ENCODE measurements at regions not wholly inside any gene's neighbourhood (a gene's known extent, or its start where the extent isn't known, plus 50 kb on each side); places are given as distances from the start of the nearest gene placed in this dataset.

- H3K4me1 ChIP-seq (ENCODE audit: control insufficient read depth, insufficient read depth, low read length): no peaks in the 10 kb centered on the region
- POLR2A ChIA-PET: no interaction called here
- TF ChIP-seq ZNF133 (tag by site-specific recombination; IDR thresholded peaks at IDR 0.05): no peak
- no peak for TF ChIP-seq ELK4 (IDR thresholded peaks at IDR 0.05; ENCODE audit: borderline replicate concordance, low read depth, low read length)
- no peak for TF ChIP-seq ZNF623 (tag by site-specific recombination; IDR thresholded peaks at IDR 0.05)
- no peak for TF ChIP-seq KLF8 (tag by site-specific recombination; IDR thresholded peaks at IDR 0.05)
- TF ChIP-seq ZNF169 (tag by site-specific recombination; IDR thresholded peaks at IDR 0.05): no peak
- TF ChIP-seq, protein P1, sequence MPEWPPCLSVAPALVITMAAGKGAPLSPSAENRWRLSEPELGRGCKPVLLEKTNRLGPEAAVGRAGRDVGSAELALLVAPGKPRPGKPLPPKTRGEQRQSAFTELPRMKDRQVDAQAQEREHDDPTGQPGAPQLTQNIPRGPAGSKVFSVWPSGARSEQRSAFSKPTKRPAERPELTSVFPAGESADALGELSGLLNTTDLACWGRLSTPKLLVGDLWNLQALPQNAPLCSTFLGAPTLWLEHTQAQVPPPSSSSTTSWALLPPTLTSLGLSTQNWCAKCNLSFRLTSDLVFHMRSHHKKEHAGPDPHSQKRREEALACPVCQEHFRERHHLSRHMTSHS (tag by site-specific recombination; IDR thresholded peaks at IDR 0.05): no peak
- no peak for TF ChIP-seq HOXD13 (CRISPR knock-in tag; IDR thresholded peaks at IDR 0.05; ENCODE audit: borderline replicate concordance)
- TF ChIP-seq ZNF426 (tag by site-specific recombination; IDR thresholded peaks at IDR 0.05): no peak
- TF ChIP-seq ZNF341 (tag by site-specific recombination; IDR thresholded peaks at IDR 0.05; ENCODE audit: low read depth): no peak
- no peak for TF ChIP-seq ZNF600 (tag by site-specific recombination; IDR thresholded peaks at IDR 0.05)
- no peak for TF ChIP-seq KLF7 (tag by site-specific recombination; IDR thresholded peaks at IDR 0.05; ENCODE audit: borderline replicate concordance)
- TF ChIP-seq ZNF529 (tag by site-specific recombination; IDR thresholded peaks at IDR 0.05; ENCODE audit: insufficient replicate concordance): no peak
- TF ChIP-seq ZIC2 (tag by site-specific recombination; IDR thresholded peaks at IDR 0.05): no peak
- TF ChIP-seq ZNF184 (tag by site-specific recombination; IDR thresholded peaks at IDR 0.05): no peak
- TF ChIP-seq, protein P2, sequence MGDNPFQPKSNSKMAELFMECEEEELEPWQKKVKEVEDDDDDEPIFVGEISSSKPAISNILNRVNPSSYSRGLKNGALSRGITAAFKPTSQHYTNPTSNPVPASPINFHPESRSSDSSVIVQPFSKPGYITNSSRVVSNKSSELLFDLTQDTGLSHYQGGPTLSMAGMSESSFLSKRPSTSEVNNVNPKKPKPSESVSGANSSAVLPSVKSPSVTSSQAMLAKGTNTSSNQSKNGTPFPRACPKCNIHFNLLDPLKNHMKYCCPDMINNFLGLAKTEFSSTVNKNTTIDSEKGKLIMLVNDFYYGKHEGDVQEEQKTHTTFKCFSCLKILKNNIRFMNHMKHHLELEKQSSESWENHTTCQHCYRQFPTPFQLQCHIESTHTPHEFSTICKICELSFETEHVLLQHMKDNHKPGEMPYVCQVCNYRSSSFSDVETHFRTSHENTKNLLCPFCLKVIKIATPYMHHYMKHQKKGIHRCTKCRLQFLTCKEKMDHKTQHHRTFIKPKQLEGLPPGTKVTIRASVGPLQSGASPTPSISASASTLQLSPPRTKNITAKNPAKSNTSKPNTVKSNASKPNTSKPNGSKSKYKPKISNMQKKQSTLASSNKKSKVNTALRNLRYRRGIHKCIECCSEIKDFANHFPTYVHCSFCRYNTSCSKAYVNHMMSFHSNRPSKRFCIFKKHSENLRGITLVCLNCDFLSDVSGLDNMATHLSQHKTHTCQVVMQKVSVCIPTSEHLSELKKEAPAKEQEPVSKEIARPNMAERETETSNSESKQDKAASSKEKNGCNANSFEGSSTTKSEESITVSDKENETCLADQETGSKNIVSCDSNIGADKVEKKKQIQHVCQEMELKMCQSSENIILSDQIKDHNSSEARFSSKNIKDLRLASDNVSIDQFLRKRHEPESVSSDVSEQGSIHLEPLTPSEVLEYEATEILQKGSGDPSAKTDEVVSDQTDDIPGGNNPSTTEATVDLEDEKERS (tag by site-specific recombination; IDR thresholded peaks at IDR 0.05): no peak
- H3K27ac ChIP-seq (ENCODE audit: extremely low read depth, low read depth, low read length): no peak overlapping the region
- H3K36me3 ChIP-seq (ENCODE audit: control insufficient read depth in 2 of 2, insufficient read depth in 1 of 2, low read length in 2 of 2): no peaks in the 10 kb centered on the region
- H3K4me3 ChIP-seq (ENCODE audit: low read depth, low read length): no peak overlapping the region
- CTCF ChIA-PET: no interaction called here
- no peaks in the 10 kb centered on the region for H3K9me3 ChIP-seq (ENCODE audit: control insufficient read depth, insufficient read depth, low read depth, low read length)
Measured at GRCh38 chr2:51662187-51662586, 630.3 kb upstream of the NRXN1 start.

DNA sequence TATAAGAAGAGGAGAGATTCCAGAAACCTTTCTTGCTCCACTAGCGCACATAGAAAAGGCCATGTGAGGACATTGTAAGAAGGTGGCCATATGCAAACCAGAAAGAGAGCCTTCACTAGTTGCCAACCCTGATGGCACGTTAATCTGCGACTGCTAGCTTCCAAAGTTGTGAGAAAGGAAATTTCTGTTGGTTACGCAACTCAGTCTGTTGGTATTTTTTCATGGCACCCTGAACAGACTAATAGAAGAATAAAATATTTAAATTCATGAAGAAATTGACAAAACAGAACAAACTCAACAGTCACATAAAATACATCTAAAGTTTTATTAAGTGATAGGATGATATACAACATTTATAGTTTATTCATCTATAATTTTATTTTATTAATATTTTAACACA lies 625.9 kb upstream of the NRXN1 start:
- Histone ChIP-seq H3K27ac (ENCODE audit: extremely low read depth, low read depth, low read length) (no peak overlapping the region), H3K36me3 (ENCODE audit: control insufficient read depth in 2 of 2, insufficient read depth in 1 of 2, low read length in 2 of 2) (no peaks in the 10 kb centered on the region), H3K4me3 (ENCODE audit: low read depth, low read length) (no peak overlapping the region), H3K4me1 (ENCODE audit: control insufficient read depth, insufficient read depth, low read length) (no peaks in the 10 kb centered on the region), H3K9me3 (ENCODE audit: control insufficient read depth, insufficient read depth, low read depth, low read length) (no peaks in the 10 kb centered on the region)
- ChIA-PET POLR2A (no interaction called here), CTCF (no interaction called here)
- TF ChIP-seq TCF7L2 (IDR thresholded peaks at IDR 0.05; ENCODE audit: borderline replicate concordance, low read depth, low read length) (no peak), KLF1 (tag by site-specific recombination; IDR thresholded peaks at IDR 0.05) (no peak), ZNF18 (tag by site-specific recombination; IDR thresholded peaks at IDR 0.05) (no peak), ZNF302 (tag by site-specific recombination; IDR thresholded peaks at IDR 0.05; ENCODE audit: low read depth) (no peak), ZNF366 (tag by site-specific recombination; conservative IDR thresholded peaks at IDR 0.05) (no peak), ZNF621 (tag by site-specific recombination; IDR thresholded peaks at IDR 0.05) (no peak), ZNF776 (tag by site-specific recombination; IDR thresholded peaks at IDR 0.05; ENCODE audit: borderline replicate concordance) (no peak), KLF10 (tag by site-specific recombination; IDR thresholded peaks at IDR 0.05) (no peak), ZSCAN30 (tag by site-specific recombination; IDR thresholded peaks at IDR 0.05) (no peak), MEIS1 (CRISPR knock-in tag; IDR thresholded peaks at IDR 0.05; ENCODE audit: borderline replicate concordance) (no peak), ZNF223 (tag by site-specific recombination; IDR thresholded peaks at IDR 0.05) (no peak), SETDB1 (IDR thresholded peaks at IDR 0.05; ENCODE audit: insufficient read length, low read length) (no peak), WT1 (tag by site-specific recombination; IDR thresholded peaks at IDR 0.05) (no peak), RBAK (tag by site-specific recombination; IDR thresholded peaks at IDR 0.05) (no peak), GLIS1 (tag by site-specific recombination; IDR thresholded peaks at IDR 0.05) (no peak), KLF9 (tag by site-specific recombination; IDR thresholded peaks at IDR 0.05; ENCODE audit: low read depth) (no peak), ZNF138 (tag by site-specific recombination; IDR thresholded peaks at IDR 0.05; ENCODE audit: borderline replicate concordance) (no peak)
